ENCODE measurements at regions not wholly inside any gene's neighbourhood (a gene's known extent, or its start where the extent isn't known, plus 50 kb on each side); places are given as distances from the start of the nearest gene placed in this dataset.

DNA sequence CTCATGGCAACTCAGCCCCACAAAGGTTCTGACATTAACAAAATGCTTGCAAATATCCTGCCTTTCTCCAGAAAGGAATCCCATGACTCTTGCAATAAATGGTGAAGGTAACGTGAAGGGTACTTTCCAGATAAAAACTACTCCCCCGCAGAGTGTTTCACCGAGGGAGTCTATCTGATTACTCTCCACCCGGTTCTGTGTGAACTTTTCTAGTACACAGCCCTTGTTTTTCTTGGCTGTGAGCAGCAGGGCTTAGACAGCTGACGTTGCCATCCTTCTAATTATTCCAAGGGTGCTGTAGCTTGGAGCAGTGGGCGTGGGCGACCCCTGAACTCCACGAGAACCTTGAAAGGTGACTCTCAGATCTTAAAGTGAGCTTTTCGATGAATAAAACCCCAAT, 276.0 kb upstream of the IRX4 start:
- TF ChIP-seq, protein P1, sequence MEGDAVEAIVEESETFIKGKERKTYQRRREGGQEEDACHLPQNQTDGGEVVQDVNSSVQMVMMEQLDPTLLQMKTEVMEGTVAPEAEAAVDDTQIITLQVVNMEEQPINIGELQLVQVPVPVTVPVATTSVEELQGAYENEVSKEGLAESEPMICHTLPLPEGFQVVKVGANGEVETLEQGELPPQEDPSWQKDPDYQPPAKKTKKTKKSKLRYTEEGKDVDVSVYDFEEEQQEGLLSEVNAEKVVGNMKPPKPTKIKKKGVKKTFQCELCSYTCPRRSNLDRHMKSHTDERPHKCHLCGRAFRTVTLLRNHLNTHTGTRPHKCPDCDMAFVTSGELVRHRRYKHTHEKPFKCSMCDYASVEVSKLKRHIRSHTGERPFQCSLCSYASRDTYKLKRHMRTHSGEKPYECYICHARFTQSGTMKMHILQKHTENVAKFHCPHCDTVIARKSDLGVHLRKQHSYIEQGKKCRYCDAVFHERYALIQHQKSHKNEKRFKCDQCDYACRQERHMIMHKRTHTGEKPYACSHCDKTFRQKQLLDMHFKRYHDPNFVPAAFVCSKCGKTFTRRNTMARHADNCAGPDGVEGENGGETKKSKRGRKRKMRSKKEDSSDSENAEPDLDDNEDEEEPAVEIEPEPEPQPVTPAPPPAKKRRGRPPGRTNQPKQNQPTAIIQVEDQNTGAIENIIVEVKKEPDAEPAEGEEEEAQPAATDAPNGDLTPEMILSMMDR (IDR thresholded peaks at IDR 0.05; ENCODE audit: borderline replicate concordance, extremely low read depth, low read length, poor library complexity, severe bottlenecking) = no peak
- no peak for TF ChIP-seq EZH2 (IDR thresholded peaks at IDR 0.05; ENCODE audit: borderline replicate concordance, low read depth, low read length, severe bottlenecking)

All from DND-41 (cell line).